ENCODE measurements at regions not wholly inside any gene's neighbourhood (a gene's known extent, or its start where the extent isn't known, plus 50 kb on each side); places are given as distances from the start of the nearest gene placed in this dataset.

DNA sequence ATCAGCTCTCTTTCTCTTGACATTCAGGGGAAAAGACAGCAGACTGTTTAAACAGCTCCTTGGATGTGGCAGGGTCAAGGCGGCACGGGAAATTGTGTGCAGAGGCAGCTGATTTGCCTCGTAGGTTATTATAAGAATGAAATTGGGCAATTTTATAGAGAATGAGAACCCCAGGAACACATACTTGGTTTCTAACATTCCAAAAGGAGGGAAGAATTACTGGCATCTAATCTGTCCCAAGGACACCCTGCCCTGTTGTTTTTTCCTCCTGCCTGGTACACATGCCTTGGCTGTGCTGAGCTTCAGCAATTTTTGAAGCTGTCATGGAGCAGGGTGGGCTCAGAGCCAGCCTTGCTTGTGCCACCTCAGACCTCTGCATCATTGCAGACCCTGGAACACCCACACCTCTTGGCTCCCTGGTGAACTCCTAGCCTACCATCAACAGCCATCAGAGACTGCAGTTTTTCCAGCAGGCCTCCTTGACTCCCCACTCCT is 143.6 kb downstream of the BOD1 start:
- TF ChIP-seq, protein P1, sequence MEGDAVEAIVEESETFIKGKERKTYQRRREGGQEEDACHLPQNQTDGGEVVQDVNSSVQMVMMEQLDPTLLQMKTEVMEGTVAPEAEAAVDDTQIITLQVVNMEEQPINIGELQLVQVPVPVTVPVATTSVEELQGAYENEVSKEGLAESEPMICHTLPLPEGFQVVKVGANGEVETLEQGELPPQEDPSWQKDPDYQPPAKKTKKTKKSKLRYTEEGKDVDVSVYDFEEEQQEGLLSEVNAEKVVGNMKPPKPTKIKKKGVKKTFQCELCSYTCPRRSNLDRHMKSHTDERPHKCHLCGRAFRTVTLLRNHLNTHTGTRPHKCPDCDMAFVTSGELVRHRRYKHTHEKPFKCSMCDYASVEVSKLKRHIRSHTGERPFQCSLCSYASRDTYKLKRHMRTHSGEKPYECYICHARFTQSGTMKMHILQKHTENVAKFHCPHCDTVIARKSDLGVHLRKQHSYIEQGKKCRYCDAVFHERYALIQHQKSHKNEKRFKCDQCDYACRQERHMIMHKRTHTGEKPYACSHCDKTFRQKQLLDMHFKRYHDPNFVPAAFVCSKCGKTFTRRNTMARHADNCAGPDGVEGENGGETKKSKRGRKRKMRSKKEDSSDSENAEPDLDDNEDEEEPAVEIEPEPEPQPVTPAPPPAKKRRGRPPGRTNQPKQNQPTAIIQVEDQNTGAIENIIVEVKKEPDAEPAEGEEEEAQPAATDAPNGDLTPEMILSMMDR (conservative IDR thresholded peaks at IDR 0.05; ENCODE audit: low read depth, low read length) = no peak
- TF ChIP-seq POLR2A (IDR thresholded peaks at IDR 0.05; ENCODE audit: low read depth, low read length) = no peak; the same call in 1 of the 2 replicates
- TF ChIP-seq RFX5 (IDR thresholded peaks at IDR 0.05; ENCODE audit: low read depth, low read length) = no peak
- TF ChIP-seq, protein P2, sequence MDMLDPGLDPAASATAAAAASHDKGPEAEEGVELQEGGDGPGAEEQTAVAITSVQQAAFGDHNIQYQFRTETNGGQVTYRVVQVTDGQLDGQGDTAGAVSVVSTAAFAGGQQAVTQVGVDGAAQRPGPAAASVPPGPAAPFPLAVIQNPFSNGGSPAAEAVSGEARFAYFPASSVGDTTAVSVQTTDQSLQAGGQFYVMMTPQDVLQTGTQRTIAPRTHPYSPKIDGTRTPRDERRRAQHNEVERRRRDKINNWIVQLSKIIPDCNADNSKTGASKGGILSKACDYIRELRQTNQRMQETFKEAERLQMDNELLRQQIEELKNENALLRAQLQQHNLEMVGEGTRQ (IDR thresholded peaks at IDR 0.05; ENCODE audit: low read depth, low read length) = no peak
- TF ChIP-seq RAD21 (IDR thresholded peaks at IDR 0.05; ENCODE audit: low read length) = no peak
- no peak for TF ChIP-seq MAZ (IDR thresholded peaks at IDR 0.05; ENCODE audit: borderline replicate concordance, low read depth, low read length)
- no peak for TF ChIP-seq BHLHE40 (IDR thresholded peaks at IDR 0.05; ENCODE audit: low read depth, low read length)
- no peak for TF ChIP-seq MXI1 (IDR thresholded peaks at IDR 0.05; ENCODE audit: borderline replicate concordance, low read depth, low read length)
- no peak; the same call in 1 of the 2 replicates for TF ChIP-seq CEBPB (IDR thresholded peaks at IDR 0.05; ENCODE audit: low read depth, low read length)
- TF ChIP-seq, protein P3, sequence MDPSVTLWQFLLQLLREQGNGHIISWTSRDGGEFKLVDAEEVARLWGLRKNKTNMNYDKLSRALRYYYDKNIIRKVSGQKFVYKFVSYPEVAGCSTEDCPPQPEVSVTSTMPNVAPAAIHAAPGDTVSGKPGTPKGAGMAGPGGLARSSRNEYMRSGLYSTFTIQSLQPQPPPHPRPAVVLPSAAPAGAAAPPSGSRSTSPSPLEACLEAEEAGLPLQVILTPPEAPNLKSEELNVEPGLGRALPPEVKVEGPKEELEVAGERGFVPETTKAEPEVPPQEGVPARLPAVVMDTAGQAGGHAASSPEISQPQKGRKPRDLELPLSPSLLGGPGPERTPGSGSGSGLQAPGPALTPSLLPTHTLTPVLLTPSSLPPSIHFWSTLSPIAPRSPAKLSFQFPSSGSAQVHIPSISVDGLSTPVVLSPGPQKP (IDR thresholded peaks at IDR 0.05; ENCODE audit: borderline replicate concordance, low read depth, low read length) = no peak
- TF ChIP-seq FOS (IDR thresholded peaks at IDR 0.05; ENCODE audit: low read depth, low read length) = no peak
- no peak for TF ChIP-seq MAFK (IDR thresholded peaks at IDR 0.05; ENCODE audit: low read depth, low read length)
